Gastrocnemius medialis (tissue), 4 donors: ENCODE measurements at regions not wholly inside any gene's neighbourhood (a gene's known extent, or its start where the extent isn't known, plus 50 kb on each side); places are given as distances from the start of the nearest gene placed in this dataset.
"Not testable (repeated sequence)": the region's sequence is repeated elsewhere in the genome, so short reads cannot be mapped to it uniquely, and the experiment has no call there.

Source experiments
- ATAC-seq, 2 donors: fragments of 150-250 bp; one replicate each; pipeline ENCODE4 v1.9.1; 2016
- DNase-seq, 2 donors: peaks; one replicate each; pipeline ENCODE4 v3.0.0-alpha.2; 2019
- H3K27ac ChIP-seq, 4 donors: fragments of 200-600 bp; sonication (generic); 1 replicate in 1 of 4; 2 replicates in 3 of 4; pipeline ENCODE4 v1.5.1; 2016 to 2018; ENCODE audit warnings: mild to moderate bottlenecking in 2 of 4, moderate library complexity in 1 of 4
- H3K27me3 ChIP-seq, 3 donors: fragments of 200-600 bp; sonication (generic) in 2 of 3; 1 replicate in 1 of 3; 2 replicates in 2 of 3; pipeline versions ENCODE4 v1.5.1 to v1.6.0; 2016 to 2019; ENCODE audit warnings: mild to moderate bottlenecking in 1 of 3, moderate library complexity in 1 of 3
- H3K36me3 ChIP-seq, 2 donors: fragments of 200-600 bp; sonication (generic) in 1 of 2; one replicate each; pipeline ENCODE4 v1.5.1; 2017 to 2018
- H3K4me1 ChIP-seq, 2 donors: fragments of 200-600 bp; sonication (generic) in 1 of 2; one replicate each; pipeline ENCODE4 v1.5.1; 2016 to 2017; ENCODE audit warnings: mild to moderate bottlenecking in 2 of 2
- H3K4me3 ChIP-seq, 4 donors: fragments of 200-600 bp; sonication (generic) in 3 of 4; 1 replicate in 1 of 4; 2 replicates in 3 of 4; pipeline ENCODE4 v1.5.1; 2016 to 2019; ENCODE audit warnings: mild to moderate bottlenecking in 2 of 4
- H3K9me3 ChIP-seq, 3 donors: fragments of 200-600 bp; sonication (generic) in 2 of 3; 1 replicate in 1 of 3; 2 replicates in 2 of 3; pipeline ENCODE4 v1.5.1; 2016 to 2019
- POLR2A ChIP-seq, 2 donors: fragments of 450-650 bp; IDR thresholded peaks; one replicate each; pipeline ENCODE4 v1.6.1; 2017; ENCODE audit warnings: antibody characterized with exemption in 2 of 2, mild to moderate bottlenecking in 2 of 2, moderate library complexity in 2 of 2
- in situ Hi-C, 4 donors: fragments of 200-750 bp; cut with MboI; loops; one replicate each; pipeline versions ENCODE4 v1.15.0 to v1.8.0; 2017; ENCODE audit warnings: low sequenced_read_pairs in 4 of 4
- intact Hi-C: fragments of 100-400 bp; cut with DNase I; formaldehyde crosslinking; loops from one replicate; pipeline ENCODE4 v1.15.1; 2023; ENCODE audit warnings: low total_unique reads
- TF ChIP-seq, protein P1 (sequence below), 5 experiments: fragments of 450-650 bp in 3 of 5; fragments of 200-600 bp in 2 of 5; sonication (generic) in 2 of 5; IDR thresholded peaks in 4 of 5; conservative IDR thresholded peaks in 1 of 5; 1 replicate in 4 of 5; 2 replicates in 1 of 5; pipeline ENCODE4 v1.5.1; 2016 to 2019; ENCODE audit warnings: antibody characterized with exemption in 5 of 5, mild to moderate bottlenecking in 3 of 5, moderate library complexity in 3 of 5

DNA sequence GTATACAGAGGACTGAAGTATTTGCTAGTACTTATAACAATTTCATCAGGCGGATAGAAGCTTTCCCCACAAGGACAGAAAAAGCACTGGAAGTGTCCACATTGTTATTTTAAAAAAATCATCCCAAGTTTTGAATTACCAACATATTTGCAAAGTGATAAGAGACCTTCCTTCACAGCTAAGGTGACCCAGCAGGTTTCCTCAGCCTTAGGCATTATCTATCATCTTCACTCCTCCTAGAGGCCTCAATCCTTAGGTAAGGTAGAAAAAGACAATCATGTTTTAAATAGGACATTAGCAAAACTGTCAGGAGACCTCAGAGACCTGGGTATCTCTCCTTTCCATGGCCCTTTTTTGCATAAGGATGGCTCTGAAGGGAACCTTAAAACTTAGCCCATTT is 72.5 kb upstream of the CHD6 start:
- H3K27me3 ChIP-seq, result no peaks in the 10 kb centered on the region
- no peak for DNase-seq
- in situ Hi-C loops, result loop anchor here in 1 of 4 donors (10.0 kb wide), 1 partner anchor 346 kb away; the partner anchor contains the start of gene LPIN3
- no peak overlapping the region for H3K27ac ChIP-seq
- H3K9me3 ChIP-seq, result no peaks in the 10 kb centered on the region
- H3K4me1 ChIP-seq, result peaks cover 4 to 12% of the 10 kb centered on the region in 2 donors
- TF ChIP-seq, protein P1, sequence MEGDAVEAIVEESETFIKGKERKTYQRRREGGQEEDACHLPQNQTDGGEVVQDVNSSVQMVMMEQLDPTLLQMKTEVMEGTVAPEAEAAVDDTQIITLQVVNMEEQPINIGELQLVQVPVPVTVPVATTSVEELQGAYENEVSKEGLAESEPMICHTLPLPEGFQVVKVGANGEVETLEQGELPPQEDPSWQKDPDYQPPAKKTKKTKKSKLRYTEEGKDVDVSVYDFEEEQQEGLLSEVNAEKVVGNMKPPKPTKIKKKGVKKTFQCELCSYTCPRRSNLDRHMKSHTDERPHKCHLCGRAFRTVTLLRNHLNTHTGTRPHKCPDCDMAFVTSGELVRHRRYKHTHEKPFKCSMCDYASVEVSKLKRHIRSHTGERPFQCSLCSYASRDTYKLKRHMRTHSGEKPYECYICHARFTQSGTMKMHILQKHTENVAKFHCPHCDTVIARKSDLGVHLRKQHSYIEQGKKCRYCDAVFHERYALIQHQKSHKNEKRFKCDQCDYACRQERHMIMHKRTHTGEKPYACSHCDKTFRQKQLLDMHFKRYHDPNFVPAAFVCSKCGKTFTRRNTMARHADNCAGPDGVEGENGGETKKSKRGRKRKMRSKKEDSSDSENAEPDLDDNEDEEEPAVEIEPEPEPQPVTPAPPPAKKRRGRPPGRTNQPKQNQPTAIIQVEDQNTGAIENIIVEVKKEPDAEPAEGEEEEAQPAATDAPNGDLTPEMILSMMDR (IDR thresholded peaks at IDR 0.05 in 4 of 5, conservative IDR thresholded peaks at IDR 0.05 in 1 of 5), result no peak
- TF ChIP-seq POLR2A (IDR thresholded peaks at IDR 0.05), result no peak
- no peaks in the 10 kb centered on the region for H3K36me3 ChIP-seq
- intact Hi-C loops, result loop anchor here (5.0 to 10.0 kb wide), 5 partner anchors 178 to 666 kb away; partner anchors contain the start of genes TOP1 and ZHX3
- ATAC-seq, result no peak
- no peak overlapping the region for H3K4me3 ChIP-seq

DNA sequence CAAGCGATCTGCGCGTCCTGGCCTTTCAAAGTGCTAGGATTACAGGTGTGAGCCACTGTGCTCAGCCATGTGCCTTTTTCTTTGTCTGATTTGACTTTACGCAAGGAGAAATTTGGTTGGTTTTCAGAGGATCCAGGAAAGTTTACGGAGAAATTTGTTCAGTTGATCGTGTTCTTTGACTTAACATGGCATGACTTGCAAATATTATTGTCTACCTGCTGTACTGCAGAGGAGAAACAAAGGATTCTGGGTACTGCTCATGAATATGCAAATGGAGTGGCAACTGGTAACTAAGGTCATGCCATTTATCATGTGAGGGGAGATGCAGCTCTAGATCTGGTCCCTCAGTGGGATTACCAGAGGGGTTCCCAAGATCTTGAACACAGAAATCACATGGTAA is 68.8 kb upstream of the CHD6 start:
- no peaks in the 10 kb centered on the region for H3K9me3 ChIP-seq
- no peak overlapping the region for H3K4me3 ChIP-seq
- in situ Hi-C loops (no loop called here), intact Hi-C loops (no loop called here)
- ATAC-seq, result no peak
- H3K36me3 ChIP-seq, result no peaks in the 10 kb centered on the region
- H3K27me3 ChIP-seq, result no peaks in the 10 kb centered on the region
- no peaks in the 10 kb centered on the region for H3K4me1 ChIP-seq
- no peak for TF ChIP-seq POLR2A (IDR thresholded peaks at IDR 0.05)
- TF ChIP-seq, protein P1 (IDR thresholded peaks at IDR 0.05 in 4 of 5, conservative IDR thresholded peaks at IDR 0.05 in 1 of 5), result no peak
- H3K27ac ChIP-seq, result no peak overlapping the region
- DNase-seq, result no peak

DNA sequence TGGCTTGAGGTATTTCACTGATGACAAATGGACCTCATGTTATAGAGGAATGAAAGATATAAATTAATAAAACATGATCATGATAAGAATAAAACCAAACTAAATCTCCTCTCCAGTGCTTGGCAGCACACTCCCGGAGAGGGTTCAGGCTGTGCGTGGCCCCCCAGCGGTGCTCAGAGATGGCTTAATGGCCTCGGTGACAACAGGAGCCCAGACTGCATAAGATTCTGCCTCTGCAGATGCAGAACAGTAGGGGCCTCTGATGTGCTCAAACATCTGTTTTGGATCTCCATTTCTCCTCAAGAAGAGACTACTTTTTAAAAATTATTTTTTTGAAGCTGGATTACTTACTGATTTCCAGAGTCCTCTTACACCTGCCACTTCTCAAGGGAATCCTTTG is 67.0 kb upstream of the CHD6 start:
- in situ Hi-C loops, H3K27me3 ChIP-seq, H3K4me1 ChIP-seq, H3K9me3 ChIP-seq, H3K36me3 ChIP-seq, ATAC-seq, H3K27ac ChIP-seq, DNase-seq, H3K4me3 ChIP-seq, intact Hi-C loops: not testable (repeated sequence)

DNA sequence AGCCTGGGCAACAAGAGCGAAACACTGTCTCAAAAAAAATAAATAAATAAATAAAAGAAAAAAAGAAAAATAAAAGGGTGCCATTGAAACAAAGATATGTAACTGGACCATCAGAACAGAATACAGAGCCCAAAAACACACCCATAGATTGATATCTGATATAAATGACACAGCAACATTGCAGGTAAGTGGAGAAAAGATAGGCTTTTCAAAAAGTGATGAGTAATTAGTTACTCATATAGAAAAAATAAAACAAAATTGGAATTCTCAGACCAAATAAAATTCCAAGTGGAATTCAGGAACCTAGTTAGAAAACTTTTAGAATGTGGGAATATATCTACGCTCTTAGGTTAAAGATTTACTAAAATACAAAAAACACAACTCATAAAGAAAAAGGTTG is 60.6 kb upstream of the CHD6 start:
- in situ Hi-C loops (no loop called here), intact Hi-C loops (no loop called here)
- Histone ChIP-seq H3K36me3 (no peaks in the 10 kb centered on the region), H3K4me3 (no peak overlapping the region), H3K4me1 (no peaks in the 10 kb centered on the region), H3K27ac (no peak overlapping the region), H3K27me3 (no peaks in the 10 kb centered on the region), H3K9me3 (no peaks in the 10 kb centered on the region)
- no peak for TF ChIP-seq POLR2A (IDR thresholded peaks at IDR 0.05)
- TF ChIP-seq, protein P1 (IDR thresholded peaks at IDR 0.05 in 4 of 5, conservative IDR thresholded peaks at IDR 0.05 in 1 of 5), result no peak
- no peak for DNase-seq
- ATAC-seq, result no peak

DNA sequence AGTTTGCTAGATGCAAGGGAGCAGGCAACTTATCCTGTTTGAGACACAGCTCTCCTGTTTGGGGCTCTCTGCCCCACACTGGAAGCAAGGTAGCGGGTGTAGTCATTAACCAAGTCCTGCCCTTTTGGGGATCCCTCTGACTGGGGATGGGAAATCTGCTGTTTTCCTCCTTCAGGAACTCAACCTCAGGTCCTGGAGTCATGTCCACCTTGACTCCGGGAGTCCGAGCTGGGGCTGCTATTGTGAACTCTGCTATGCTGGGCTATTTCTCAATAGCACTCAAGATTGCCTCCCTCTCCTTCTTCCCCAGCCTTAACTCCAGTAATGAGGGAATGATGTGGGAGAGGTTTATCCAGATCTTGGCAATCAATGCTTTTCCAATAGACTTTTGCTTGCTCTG is 54.1 kb upstream of the CHD6 start:
- no peaks in the 10 kb centered on the region for H3K27me3 ChIP-seq
- no peak for DNase-seq
- no peaks in the 10 kb centered on the region for H3K9me3 ChIP-seq
- no peak for ATAC-seq
- in situ Hi-C loops (no loop called here), intact Hi-C loops (no loop called here)
- no peaks in the 10 kb centered on the region for H3K4me1 ChIP-seq
- H3K36me3 ChIP-seq, result no peaks in the 10 kb centered on the region
- no peak overlapping the region for H3K27ac ChIP-seq
- no peak overlapping the region for H3K4me3 ChIP-seq
- TF ChIP-seq, protein P1 (IDR thresholded peaks at IDR 0.05 in 4 of 5, conservative IDR thresholded peaks at IDR 0.05 in 1 of 5), result no peak
- TF ChIP-seq POLR2A (IDR thresholded peaks at IDR 0.05), result no peak
